IgD-negative memory B cell (primary cell): ENCODE measurements at regions not wholly inside any gene's neighbourhood (a gene's known extent, or its start where the extent isn't known, plus 50 kb on each side); places are given as distances from the start of the nearest gene placed in this dataset.
A peak's percentile ranks its signal among the peaks of the same experiment; 100 is the strongest.
"Not testable (repeated sequence)": the region's sequence is repeated elsewhere in the genome, so short reads cannot be mapped to it uniquely, and the experiment has no call there.

ENCODE experiments used
- H3K27ac Mint-ChIP-seq, 3 donors: one replicate each; pipeline ENCODE4 v1.8.0; 2020 to 2022; ENCODE audit warnings: mild to moderate bottlenecking in 3 of 3, mixed read lengths in 3 of 3, moderate library complexity in 1 of 3
- H3K27me3 Mint-ChIP-seq: one replicate; pipeline ENCODE4 v1.8.0; 2021; ENCODE audit warnings: mixed read lengths
- H3K36me3 Mint-ChIP-seq: one replicate; pipeline ENCODE4 v1.8.0; 2020; ENCODE audit warnings: mild to moderate bottlenecking, mixed read lengths
- H3K4me1 Mint-ChIP-seq, 3 donors: one replicate each; pipeline ENCODE4 v1.8.0; 2020 to 2022; ENCODE audit warnings: mixed read lengths in 3 of 3, mild to moderate bottlenecking in 1 of 3
- H3K4me3 Mint-ChIP-seq, 4 donors: one replicate each; pipeline ENCODE4 v1.8.0; 2020 to 2022; ENCODE audit warnings: mild to moderate bottlenecking in 4 of 4, mixed read lengths in 4 of 4, moderate library complexity in 3 of 4
- H3K9me3 Mint-ChIP-seq, 3 donors: one replicate each; pipeline ENCODE4 v1.8.0; 2020 to 2021; ENCODE audit warnings: mixed read lengths in 3 of 3, mild to moderate bottlenecking in 1 of 3

DNA sequence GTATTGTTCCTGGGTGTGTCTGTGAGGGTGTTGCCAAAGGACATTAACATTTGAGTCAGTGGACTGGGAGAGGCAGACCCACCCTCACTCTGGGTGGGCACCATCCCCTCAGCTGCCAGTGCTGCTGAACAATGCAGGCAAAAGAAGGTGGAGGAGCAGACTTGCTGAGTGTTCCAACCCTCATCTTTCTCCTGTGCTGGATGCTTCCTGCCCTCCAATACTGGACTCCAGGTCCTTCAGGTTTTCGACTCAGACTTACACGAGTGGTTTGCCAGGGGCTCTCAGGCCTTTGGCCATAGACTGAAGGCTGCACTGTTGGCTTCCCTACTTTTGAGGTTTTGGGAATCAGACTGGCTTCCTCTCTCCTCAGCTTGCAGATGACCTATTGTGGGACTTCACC is 155.0 kb downstream of the THBS2 start:
- H3K27ac Mint-ChIP-seq, H3K4me1 Mint-ChIP-seq, H3K36me3 Mint-ChIP-seq, H3K9me3 Mint-ChIP-seq, H3K4me3 Mint-ChIP-seq, H3K27me3 Mint-ChIP-seq: not testable (repeated sequence)

DNA sequence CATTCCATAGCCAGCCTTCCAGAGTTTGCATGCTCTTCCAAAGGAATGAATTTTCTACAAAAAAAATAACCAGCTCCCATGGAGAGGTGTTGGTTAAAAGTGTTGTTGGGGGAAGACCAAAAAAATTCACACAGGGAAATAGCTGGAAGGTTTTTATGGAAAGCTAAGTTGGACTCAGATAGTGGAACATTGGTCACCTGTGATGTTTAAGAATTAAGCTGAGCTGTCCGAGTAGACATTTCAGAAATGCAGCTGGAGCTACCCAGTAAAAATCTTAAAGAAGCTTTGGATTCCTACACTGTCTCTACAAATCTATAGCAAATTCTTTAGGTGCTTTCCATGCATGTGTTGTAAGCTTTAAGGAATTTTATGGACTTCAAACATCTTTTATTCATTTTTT is 155.5 kb downstream of the THBS2 start:
- Mint-ChIP-seq H3K27me3 (peaks cover 4% of the 10 kb centered on the region), H3K9me3 (peaks cover 0 to 5% (median 4%) of the 10 kb centered on the region in 3 donors), H3K4me3 (no peak overlapping the region), H3K36me3 (no peaks in the 10 kb centered on the region), H3K4me1 (no peaks in the 10 kb centered on the region), H3K27ac (no peak overlapping the region)

DNA sequence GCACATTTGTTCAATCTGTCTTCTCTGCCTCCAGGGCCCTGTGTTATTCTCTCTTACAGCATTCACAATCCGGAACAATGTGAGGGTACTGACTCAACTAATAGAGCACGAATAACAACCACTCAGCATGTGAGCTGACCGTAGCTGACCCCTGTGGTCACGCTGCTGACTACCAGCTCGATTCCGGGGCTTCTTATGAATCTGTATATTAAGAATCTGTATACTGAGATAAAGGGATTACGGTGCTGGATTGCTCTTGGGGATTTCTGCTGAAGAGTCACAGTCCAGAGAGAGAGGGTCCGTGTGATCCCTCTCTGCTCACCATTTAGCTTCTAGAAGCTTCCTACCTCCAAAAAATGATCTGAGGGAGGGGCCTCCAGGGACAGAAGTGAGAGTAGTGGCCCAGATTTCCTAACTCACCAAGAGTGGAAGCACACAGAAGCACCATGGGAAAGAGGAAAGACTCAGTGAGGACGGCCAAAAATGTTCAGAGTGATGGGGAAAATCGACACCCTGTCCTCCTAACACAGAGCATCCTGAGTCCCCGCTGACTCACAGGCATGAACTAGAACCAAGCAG is 156.2 kb downstream of the THBS2 start:
- Mint-ChIP-seq H3K27ac (peak overlapping the region in 1 of 3 donors; percentile 10), H3K4me1 (no peaks in the 10 kb centered on the region), H3K9me3 (peaks cover 1 to 5% (median 4%) of the 10 kb centered on the region in 3 donors), H3K36me3 (no peaks in the 10 kb centered on the region), H3K27me3 (peaks cover 4% of the 10 kb centered on the region), H3K4me3 (no peak overlapping the region)

DNA sequence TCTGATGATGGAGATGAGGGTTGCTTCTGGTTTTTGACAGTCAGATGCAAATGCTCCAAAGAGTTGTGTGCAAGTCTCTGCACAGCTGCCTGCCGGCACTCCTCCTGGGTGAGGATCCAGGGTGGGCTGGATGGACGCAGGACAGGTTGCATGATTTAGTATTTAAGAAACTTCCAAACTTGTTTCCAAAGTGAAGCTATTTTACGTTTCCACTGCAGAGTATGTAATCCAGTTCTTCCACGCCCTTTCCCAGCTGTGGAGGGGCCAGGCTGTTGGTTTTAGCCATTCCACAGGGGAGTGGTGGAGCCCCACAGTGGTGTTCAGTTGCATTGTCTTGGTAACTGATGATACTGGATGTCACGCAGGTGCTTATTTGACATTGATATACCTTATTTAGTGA is 157.3 kb downstream of the THBS2 start:
- Mint-ChIP-seq H3K36me3 (no peaks in the 10 kb centered on the region), H3K27me3 (peaks cover 4% of the 10 kb centered on the region), H3K27ac (no peak overlapping the region), H3K9me3 (peaks cover 7 to 10% (median 9%) of the 10 kb centered on the region in 3 donors), H3K4me1 (no peaks in the 10 kb centered on the region), H3K4me3 (no peak overlapping the region)

DNA sequence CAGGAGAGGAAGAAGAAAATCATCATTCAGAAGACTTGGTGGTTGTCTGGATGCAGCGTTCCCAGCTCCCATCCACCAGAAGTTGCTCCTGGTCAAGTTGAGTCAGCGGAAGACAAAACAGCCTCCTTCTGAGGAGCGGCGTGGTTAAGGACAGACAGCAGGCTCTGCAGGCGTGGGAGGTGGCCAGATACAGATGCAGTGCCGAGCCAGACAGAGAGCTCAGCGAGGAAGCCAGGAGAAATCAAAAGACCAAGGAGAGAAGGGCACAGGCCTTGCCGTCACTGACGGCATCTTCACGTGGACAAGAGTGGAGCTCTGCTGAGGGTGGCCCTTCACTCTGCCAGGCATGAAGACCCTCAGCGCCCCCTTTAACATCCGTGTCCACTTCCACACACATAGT is 158.5 kb downstream of the THBS2 start:
- Mint-ChIP-seq H3K27me3 (peaks cover 4% of the 10 kb centered on the region), H3K27ac (no peak overlapping the region), H3K36me3 (peaks cover under 1% of the 10 kb centered on the region), H3K4me1 (no peaks in the 10 kb centered on the region), H3K4me3 (no peak overlapping the region), H3K9me3 (peaks cover 8 to 15% (median 15%) of the 10 kb centered on the region in 3 donors)

DNA sequence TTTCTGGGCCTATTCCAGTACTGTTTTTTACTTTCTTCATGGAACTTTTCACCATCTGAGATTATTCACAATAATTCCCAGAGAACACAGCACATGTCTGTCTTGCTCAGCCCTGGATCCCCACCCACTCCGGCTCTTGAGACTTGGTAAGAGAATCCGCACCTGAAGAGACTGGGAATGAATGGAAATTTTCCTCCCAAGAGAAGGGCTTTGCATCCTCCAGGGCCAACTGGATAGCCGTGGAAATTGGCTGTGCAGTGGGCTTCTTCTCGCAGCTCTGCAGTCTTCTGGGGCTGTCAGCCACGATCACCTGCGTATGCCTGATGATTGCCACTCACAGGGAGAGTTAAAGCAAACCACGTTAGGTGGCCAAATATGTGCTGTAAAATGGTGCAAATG is 159.1 kb downstream of the THBS2 start:
- Mint-ChIP-seq H3K9me3 (peaks cover 9 to 20% (median 18%) of the 10 kb centered on the region in 3 donors), H3K27ac (no peak overlapping the region), H3K27me3 (peaks cover 4% of the 10 kb centered on the region), H3K4me3 (peak overlapping the region in 1 of 4 donors; percentile 61), H3K36me3 (peaks cover 2% of the 10 kb centered on the region), H3K4me1 (no peaks in the 10 kb centered on the region)

DNA sequence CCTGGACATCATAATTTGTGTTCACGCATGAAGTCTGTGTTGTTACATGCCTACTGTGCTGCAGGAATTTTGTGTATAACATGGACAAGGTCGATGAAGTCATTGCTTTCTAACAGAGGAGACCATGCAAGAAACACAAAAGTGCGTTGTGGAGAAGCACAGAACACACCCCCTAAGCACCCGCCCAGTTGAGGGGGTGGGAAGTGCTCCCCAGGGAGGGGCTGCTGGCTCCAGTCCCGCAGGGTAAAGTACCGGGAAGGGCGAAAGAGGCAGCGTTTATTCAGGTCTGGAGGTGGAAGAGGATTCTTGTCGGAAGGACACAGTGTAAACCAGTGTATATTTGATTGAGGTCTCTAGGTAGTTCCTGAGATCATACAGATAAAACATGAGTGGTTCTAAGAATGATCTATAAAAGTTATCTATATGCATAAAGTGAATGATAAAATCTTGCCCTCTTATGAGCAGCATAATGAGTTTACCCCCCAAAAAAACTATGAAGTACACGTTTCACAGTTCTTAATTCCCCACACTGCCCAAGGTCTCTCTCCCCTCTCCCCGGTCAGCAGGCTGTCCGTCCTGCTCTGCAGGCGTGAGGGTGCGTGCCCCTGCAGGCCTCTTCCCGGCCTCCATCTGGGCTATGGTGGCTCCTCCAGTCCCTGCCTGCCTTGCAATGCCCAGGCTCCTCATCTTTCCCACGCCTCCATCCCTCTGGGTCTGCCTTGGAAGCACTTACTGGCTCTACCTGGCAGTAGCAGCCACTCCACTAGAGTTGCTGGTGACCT is 159.7 kb downstream of the THBS2 start:
- H3K9me3 Mint-ChIP-seq = peaks cover 9 to 24% (median 18%) of the 10 kb centered on the region in 3 donors
- peaks cover 4% of the 10 kb centered on the region for H3K27me3 Mint-ChIP-seq
- H3K36me3 Mint-ChIP-seq = peaks cover 3% of the 10 kb centered on the region
- H3K27ac Mint-ChIP-seq = no peak overlapping the region
- no peaks in the 10 kb centered on the region for H3K4me1 Mint-ChIP-seq
- H3K4me3 Mint-ChIP-seq = peak overlapping the region in 1 of 4 donors; percentile 61

DNA sequence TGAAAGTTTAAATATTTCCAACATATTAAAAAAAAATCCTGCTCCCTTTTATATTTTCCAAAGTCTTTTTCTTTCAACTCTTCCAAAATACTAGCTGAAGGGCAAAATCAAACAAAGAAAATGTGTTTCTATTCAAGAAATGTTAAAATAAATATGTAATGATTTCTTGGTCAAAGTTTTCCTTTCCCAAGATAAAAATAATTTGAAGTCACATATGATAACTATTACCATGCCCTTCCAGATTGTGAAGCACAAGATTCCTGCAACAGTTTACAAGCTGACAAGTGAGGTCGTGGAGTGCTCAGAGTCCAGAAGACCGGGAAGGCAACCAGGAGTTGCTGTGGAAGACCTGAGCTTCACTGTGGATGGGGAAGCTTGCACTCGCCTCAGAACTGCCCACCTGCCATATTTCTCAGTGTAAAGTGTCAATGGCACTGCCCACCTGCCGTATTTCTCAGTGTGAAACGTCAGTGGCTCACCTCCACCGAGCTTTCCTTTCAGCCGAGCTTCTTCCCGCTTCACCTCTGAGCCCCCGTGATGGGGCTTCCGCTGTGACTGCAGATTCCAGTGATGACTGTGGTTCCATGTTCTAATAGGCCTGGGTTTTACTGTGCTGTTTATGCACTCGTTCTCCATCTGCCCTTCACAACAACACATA is 160.5 kb downstream of the THBS2 start:
- Mint-ChIP-seq H3K27me3 (peaks cover 4% of the 10 kb centered on the region), H3K36me3 (peaks cover 4% of the 10 kb centered on the region), H3K27ac (no peak overlapping the region), H3K4me1 (no peaks in the 10 kb centered on the region), H3K9me3 (peaks cover 12 to 26% (median 19%) of the 10 kb centered on the region in 3 donors), H3K4me3 (no peak overlapping the region)

DNA sequence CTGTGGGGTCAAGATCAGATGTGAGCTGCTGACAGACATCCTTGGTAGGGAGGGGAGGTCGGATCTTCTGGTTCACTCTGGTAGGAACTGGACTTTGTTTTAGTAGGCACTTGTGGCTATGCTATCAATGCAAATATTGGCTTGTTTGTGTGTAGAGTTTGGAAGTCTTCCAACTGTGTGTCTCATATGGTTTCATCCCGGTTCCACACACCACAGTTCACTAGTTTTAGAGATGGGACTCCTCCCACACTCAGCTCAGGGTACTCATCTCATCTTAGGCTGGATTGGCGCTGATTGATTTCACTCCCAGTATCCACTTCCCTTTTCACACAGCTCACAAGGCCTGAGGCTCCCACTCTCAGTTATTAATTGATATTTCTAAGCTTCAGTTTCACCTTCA is 161.3 kb downstream of the THBS2 start:
- H3K9me3 Mint-ChIP-seq = peaks cover 12 to 26% (median 19%) of the 10 kb centered on the region in 3 donors
- H3K4me3 Mint-ChIP-seq = no peak overlapping the region
- H3K27ac Mint-ChIP-seq = no peak overlapping the region
- no peaks in the 10 kb centered on the region for H3K4me1 Mint-ChIP-seq
- peaks cover 4% of the 10 kb centered on the region for H3K36me3 Mint-ChIP-seq
- peaks cover 4% of the 10 kb centered on the region for H3K27me3 Mint-ChIP-seq

DNA sequence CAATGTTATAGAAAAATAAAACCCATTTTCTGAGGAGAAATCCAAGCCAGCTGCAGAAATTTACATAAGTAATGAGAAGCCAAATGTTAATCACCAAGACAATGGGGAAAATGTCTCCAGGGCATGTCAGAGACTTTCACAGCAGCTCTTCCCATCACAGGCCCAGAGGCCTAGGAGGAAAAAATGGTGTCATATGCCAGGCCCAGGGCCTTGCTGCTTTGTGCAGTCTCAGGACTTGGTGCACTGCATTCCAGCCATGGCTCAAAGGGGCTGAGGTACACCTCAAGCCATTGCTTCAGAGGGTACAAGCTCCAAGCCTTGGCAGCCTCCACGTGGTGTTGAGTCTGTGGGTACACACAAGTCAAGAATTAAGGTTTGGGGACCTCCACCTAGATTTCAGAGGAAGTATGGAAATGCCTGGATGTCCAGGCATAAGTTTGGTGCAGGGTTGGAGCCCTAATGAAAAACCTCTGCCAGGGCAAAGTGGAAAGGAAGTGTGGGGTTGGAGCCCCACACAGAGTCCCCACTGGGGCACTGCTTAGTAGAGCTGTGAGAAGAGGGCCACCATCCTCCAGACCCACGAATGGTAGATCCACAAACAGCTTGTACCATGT is 163.0 kb downstream of the THBS2 start:
- H3K4me1 Mint-ChIP-seq, H3K27me3 Mint-ChIP-seq, H3K4me3 Mint-ChIP-seq, H3K36me3 Mint-ChIP-seq, H3K27ac Mint-ChIP-seq: not testable (repeated sequence)
- H3K9me3 Mint-ChIP-seq = peaks cover 12 to 26% (median 16%) of the 10 kb centered on the region in 3 donors

DNA sequence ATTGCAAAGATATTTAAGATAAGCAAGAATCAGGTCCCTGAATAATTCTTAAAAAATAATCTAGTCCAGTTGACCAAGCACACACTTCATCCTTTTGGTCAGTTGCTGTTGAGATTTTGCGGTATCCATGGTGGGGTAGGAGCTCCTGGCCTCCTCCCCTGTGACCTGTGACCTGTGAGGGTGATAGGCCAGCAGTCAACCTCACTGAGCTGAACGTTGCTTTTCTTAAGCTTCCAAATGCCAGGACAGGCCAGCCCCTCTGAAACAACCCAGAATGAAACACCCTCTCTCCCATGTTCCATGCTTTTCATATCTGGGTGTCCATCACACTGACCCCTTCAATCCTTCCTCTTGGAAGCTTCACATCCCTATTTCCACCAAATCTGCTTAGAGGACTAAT is 164.9 kb downstream of the THBS2 start:
- peaks cover 4% of the 10 kb centered on the region for H3K36me3 Mint-ChIP-seq
- no peak overlapping the region for H3K4me3 Mint-ChIP-seq
- no peaks in the 10 kb centered on the region for H3K4me1 Mint-ChIP-seq
- peaks cover 12 to 26% (median 16%) of the 10 kb centered on the region in 3 donors for H3K9me3 Mint-ChIP-seq
- no peak overlapping the region for H3K27ac Mint-ChIP-seq
- no peaks in the 10 kb centered on the region for H3K27me3 Mint-ChIP-seq

DNA sequence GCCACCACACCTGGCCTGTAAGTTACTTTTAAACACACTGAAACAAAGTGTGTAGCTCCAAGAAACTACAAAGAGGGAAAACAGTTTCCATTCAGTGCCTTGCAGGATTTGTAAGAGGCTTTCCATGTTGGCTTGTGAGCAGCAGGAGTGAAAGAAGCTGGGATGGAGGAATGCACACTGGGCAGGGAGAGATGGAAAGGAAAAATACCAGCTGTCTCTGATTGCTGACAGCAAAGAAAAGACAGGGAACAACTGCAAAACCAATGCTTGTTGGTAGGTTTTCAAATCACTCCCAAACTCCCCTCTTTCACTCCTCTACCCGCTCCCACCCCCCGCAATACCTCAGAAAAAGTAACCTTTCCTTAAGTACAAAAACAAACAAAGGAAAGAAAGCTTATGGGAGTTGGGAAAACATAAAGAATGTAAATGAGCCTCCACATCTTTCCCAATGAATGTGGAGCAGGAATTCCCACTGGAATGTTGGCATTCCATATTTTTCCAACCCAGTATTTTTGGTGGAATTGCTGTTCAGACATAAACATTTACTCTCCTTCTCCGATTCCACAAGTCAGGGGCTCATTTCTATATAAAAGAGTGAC is 166.1 kb downstream of the THBS2 start:
- peaks cover 4% of the 10 kb centered on the region for H3K36me3 Mint-ChIP-seq
- no peaks in the 10 kb centered on the region for H3K27me3 Mint-ChIP-seq
- H3K9me3 Mint-ChIP-seq = peaks cover 9 to 25% (median 16%) of the 10 kb centered on the region in 3 donors
- no peak overlapping the region for H3K27ac Mint-ChIP-seq
- no peak overlapping the region for H3K4me3 Mint-ChIP-seq
- H3K4me1 Mint-ChIP-seq = no peaks in the 10 kb centered on the region

DNA sequence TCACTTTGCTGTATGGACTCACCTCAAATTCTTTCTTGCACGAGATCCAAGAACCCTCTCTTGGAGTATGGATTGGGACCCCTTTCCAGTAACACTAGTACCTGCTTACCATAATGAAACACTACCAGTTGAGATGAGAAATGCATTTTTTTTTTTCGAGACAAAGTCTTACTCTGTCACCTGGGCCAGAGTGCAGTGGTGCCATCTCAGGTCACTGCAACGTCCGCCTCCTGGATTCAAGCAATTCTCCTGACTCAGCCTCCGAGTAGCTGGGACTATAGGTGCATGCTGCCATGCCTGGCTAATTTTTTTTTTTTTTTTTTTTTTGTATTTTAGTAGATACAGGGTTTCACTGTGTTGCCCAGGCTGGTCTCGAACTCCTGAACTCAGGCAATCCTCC is 167.0 kb downstream of the THBS2 start:
- not testable (repeated sequence) for H3K27ac Mint-ChIP-seq, H3K27me3 Mint-ChIP-seq, H3K4me1 Mint-ChIP-seq, H3K4me3 Mint-ChIP-seq, H3K36me3 Mint-ChIP-seq
- H3K9me3 Mint-ChIP-seq = peaks cover 9 to 17% (median 9%) of the 10 kb centered on the region in 3 donors

DNA sequence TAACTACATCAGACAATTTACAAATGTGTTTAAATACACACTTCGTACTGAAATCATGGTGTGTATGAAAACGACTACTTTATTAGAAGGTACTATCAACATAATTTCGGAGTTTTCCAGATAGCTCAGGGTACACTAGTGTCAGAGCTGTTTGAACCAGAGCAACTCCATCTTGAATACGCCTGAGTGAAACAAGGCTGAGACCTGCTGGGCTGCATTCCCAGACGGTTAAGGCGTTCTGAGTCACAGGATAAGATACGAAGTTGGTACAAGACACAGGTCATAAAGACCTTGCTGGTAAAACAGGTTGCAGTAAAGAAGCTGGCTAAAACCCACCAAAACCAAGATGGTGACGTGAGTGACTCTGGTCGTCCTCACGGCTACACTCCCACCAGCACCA is 167.6 kb downstream of the THBS2 start:
- Mint-ChIP-seq H3K27ac (no peak overlapping the region), H3K4me3 (no peak overlapping the region), H3K9me3 (peaks cover 6 to 17% (median 8%) of the 10 kb centered on the region in 3 donors), H3K27me3 (no peaks in the 10 kb centered on the region), H3K36me3 (peaks cover 4% of the 10 kb centered on the region), H3K4me1 (no peaks in the 10 kb centered on the region)

DNA sequence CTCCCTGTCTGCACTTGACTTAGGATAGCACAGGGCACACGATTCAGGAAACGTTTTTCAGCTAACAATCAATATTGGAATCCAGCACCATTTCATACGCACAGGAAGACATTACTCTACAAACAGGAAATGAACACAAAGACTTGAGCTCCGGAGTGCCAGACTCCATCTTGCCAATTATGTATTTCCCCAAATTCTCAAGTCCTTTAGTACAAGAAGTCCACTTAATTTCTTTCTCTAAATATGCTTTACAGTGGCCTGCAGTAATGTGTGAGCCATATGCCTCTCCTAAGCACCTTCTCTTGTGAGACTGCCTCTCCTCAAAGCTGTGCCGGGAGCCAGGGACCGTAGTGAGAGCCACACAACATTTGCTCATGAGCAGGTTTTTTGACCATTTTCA is 168.2 kb downstream of the THBS2 start:
- Mint-ChIP-seq H3K4me1 (no peaks in the 10 kb centered on the region), H3K36me3 (peaks cover 4% of the 10 kb centered on the region), H3K4me3 (no peak overlapping the region), H3K9me3 (peaks cover 6 to 15% (median 8%) of the 10 kb centered on the region in 3 donors), H3K27me3 (no peaks in the 10 kb centered on the region), H3K27ac (no peak overlapping the region)
